HG02610 (cell line): ENCODE measurements at regions not wholly inside any gene's neighbourhood (a gene's known extent, or its start where the extent isn't known, plus 50 kb on each side); places are given as distances from the start of the nearest gene placed in this dataset.

ENCODE experiments used
- ATAC-seq: cut with Tn5 transposase; IDR thresholded peaks from one replicate; pipeline ENCODE4 v1.9.1; 2021; ENCODE audit warnings: mild to moderate bottlenecking, moderate library complexity; ENCODE audit not compliant: unreplicated experiment

- no peak for ATAC-seq
Observed at GRCh38 chr16:48441106-48441505, 55.9 kb upstream of the SIAH1 start.

GRCh38 chr16:48438414-48438813 is 53.2 kb upstream of the SIAH1 start:
- no peak for ATAC-seq

- ATAC-seq, result no peak
Observed at GRCh38 chr16:48435906-48436305, 50.7 kb upstream of the SIAH1 start.

- no peak for ATAC-seq
Observed at GRCh38 chr16:48435318-48435680, 50.1 kb upstream of the SIAH1 start.
